ENCODE measurements at regions not wholly inside any gene's neighbourhood (a gene's known extent, or its start where the extent isn't known, plus 50 kb on each side); places are given as distances from the start of the nearest gene placed in this dataset.

DNA sequence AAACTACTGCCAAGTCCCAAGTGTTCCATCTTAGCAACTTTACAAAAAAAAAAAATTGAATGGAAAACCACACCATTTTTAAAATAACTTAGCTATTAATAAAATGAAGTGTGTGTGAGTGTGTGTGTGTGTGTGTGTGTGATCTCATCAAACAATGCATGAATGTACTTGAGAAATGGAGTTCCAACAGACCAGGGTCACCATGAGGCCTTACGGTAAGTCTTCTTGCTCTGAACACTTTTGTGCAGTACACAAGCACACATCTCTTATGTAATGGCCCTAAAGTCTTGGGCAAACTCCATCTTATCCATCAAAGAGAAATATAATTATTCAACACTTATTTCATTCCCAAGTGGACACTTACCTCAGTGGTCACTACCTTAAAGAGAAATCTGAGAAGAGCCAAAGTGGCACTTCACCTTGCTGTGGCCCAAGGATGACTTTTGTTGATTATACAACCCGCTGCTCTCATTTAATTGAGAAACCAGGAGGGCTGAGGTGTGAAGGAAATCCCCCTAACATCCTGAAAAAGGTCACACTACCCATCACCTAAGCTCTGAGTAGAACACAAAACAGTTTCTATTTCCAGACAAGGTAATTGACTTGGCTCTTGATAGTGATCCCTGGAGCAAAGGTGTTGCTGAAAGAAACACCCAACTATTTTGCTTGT lies 96.5 kb upstream of the PRDX4 start:
- no peak for TF ChIP-seq POLR2A (IDR thresholded peaks at IDR 0.05)
- no peak for TF ChIP-seq CTCF (IDR thresholded peaks at IDR 0.05)
